D341Med (cell line): ENCODE measurements at regions not wholly inside any gene's neighbourhood (a gene's known extent, or its start where the extent isn't known, plus 50 kb on each side); places are given as distances from the start of the nearest gene placed in this dataset.
"Not testable (repeated sequence)": the region's sequence is repeated elsewhere in the genome, so short reads cannot be mapped to it uniquely, and the experiment has no call there.

Experiments
- DNase-seq: peaks from one replicate; pipeline ENCODE4 v3.0.0; 2012; ENCODE audit warnings: low spot score

GRCh38 chr3:102332205-102332604 is 102.6 kb upstream of the ZPLD1 start:
- no peak for DNase-seq

DNA sequence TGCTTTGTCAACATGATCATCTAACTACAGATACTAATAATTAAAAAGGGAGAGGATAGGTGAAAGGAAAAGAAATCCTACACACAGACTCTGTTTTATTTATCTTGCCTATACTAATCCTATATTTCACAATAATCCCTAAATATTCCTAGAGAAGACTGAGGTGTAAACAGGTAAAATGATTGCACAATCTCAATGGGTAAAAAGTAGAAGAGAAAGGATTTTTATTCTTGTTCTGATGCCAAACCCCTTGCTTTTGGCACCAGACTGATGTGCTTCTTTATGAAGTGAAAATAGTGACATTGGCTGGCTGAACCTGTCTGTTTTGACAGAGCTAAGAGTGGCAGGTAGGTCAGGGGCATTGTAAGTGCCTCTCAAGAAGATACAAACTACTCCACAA is 101.9 kb upstream of the ZPLD1 start:
- no peak for DNase-seq

DNA sequence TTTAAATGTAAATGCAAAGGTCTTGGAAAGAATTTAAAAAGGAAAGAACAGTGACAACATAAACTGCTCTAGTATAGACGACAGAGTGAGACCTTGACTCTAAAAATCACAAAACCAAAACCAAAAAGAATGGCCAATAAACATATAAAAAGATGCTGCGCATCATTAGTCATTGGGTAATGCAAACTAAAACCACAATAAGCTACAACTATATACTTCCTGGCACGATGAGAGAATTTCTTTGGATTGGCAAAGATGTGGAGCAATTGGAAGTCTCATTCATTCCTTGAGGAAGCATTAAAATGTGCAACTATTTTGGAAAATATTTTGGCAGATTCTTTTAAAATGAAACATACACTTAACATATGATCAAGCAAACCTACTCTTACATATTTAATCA is 98.7 kb upstream of the ZPLD1 start:
- no peak for DNase-seq

- no peak for DNase-seq
Observed at GRCh38 chr3:102339671-102340070, 95.1 kb upstream of the ZPLD1 start.

DNA sequence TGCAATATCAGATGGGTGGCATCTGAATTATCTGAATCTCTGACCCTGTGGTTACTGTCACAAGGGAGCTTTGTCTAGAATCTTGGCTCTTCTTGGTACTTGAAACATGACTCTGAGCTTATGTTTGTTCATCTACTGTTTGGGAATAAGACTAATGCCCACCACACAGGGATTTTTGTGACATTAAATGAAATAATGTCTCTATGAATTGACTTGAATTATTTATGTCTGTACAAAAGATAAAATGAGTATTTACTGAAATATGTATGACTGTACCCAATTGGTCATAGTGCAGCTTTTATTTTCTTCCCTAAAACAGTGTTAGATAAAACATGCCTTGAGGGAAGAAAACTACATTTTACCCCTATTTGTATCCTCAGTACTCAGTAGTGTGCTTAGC is 87.9 kb upstream of the ZPLD1 start:
- DNase-seq = no peak

DNA sequence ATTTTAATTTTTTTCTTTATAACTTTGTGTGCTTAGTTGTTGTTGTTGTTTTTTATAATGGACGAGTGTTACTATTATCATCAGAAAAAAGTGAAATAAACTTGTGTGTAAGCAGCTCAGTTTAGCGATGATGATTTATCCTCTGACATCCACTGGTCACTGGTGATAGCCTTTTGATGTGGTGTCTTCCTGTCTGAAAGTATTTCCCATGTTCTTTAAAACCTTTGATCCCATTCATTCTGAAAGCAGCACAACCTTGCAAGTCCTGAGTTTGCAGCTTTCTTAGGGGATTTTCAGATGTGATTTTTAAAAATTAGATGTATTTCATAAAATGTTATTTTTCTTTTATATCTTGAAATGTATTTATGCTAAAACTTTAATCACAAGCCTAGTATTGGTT is 85.9 kb upstream of the ZPLD1 start:
- no peak for DNase-seq

GRCh38 chr3:102353148-102353547 is 81.7 kb upstream of the ZPLD1 start:
- no peak for DNase-seq

DNA sequence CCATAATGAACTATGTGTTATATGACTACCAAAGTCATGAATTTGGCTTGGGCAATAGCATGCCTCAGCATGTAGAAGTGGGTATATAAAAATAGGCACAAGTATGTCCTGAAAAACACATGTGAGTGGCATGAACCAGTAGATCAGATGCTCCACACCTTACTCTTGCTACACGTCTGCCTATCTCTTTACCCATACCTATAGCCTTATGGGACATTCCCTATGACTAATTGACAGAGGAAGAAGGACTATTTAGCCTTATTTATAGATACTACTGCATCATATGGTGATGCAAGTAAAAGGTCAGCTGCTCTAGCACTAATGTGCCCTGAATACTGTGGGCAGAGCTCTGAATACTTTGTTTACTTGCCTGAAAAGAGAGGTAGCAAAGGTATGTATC is 81.0 kb upstream of the ZPLD1 start:
- DNase-seq = no peak

- no peak for DNase-seq
Observed at GRCh38 chr3:102354818-102355515, 79.8 kb upstream of the ZPLD1 start.

GRCh38 chr3:102356506-102356905 is 78.3 kb upstream of the ZPLD1 start:
- DNase-seq = no peak

GRCh38 chr3:102357313-102357712 is 77.5 kb upstream of the ZPLD1 start:
- DNase-seq = not testable (repeated sequence)

DNA sequence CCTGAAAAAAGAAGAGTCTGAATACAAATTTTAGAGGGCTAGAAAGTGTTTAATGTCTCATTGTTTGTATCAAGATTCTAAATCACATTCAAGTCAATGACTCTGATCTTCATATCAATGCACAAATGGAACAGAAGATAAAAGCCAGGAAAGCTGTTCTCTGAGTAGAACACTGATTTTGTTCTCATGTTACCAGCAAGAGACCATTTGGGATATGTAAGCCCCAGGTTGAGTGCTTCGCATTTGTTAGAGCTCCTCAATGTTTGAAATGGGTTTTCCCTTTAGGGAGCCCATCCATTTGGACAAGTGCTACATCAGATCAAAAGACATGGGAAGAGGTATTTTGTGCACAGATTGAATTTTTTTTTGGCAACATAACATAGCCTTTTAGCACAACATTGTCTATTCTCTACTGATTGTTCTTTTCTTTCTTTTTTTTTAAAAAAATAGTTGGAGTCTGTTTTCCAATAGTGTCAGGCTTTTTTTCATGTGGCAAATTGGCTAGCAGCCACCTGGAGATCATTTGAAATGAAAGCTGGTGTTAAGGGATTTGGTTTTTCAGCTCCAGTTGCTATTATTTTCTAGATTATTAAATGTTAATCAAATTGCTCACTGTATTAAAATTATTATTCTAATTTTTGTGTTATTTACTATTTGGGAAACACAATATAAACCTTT is 74.5 kb upstream of the ZPLD1 start:
- no peak for DNase-seq

- no peak for DNase-seq
Observed at GRCh38 chr3:102361101-102361500, 73.7 kb upstream of the ZPLD1 start.

- DNase-seq = not testable (repeated sequence)
Observed at GRCh38 chr3:102366116-102366515, 68.7 kb upstream of the ZPLD1 start.

DNA sequence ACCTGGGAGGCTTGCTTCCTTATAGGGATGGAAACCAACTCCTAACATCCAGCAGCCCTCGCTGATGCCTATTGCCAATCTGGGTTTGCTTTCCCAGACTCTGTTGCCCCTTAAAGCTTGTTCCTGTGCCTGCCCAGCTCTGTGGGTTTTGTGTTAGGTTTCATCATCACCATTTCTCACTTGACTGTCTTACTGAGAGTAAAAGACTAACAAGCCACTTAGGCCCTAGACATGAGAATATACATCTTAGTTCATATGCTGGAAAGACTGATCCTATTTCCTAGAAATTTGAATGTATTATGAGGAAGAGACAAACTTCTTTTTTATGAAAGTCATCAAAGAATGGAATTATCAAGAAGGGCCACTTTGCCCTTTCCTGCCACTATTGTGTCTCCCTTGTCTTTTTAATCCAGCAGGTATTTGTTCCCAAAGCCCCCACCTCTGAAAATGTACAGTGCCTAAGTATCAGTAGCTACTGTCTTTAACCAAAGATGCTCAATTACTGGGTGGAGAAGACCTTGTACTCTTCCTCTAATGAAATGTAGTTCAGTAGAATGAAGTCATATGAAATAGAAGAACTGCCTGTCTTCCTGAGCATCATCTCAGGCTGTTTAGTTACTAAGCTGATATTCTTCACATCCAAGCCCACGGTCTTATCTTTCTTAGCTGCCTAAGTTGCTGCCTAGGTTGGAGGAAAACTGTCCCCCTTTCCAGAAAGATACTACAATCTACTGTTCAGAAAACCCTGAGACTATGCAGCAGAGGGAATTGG is 59.8 kb upstream of the ZPLD1 start:
- DNase-seq = no peak

- peak; percentile 32 for DNase-seq
Observed at GRCh38 chr3:102378216-102378615, 56.6 kb upstream of the ZPLD1 start.

DNA sequence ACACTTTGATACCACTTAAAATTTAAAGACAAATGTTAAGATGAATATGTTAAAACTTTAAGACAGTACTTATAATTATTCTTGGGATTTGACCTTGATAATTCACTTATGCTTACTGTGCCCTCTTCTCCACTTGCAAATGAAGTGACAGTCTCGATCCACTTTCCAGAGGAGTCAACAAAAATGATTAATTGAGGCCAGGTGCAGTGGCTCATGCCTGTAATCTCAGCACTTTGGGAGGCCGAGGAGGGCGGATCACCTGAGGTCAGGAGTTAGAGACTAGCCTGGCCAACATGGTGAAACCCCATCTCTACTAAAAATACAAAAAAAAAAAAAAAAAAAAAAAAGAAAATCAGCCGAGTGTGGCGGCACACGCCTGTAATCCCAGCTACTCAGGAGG is 52.6 kb upstream of the ZPLD1 start:
- not testable (repeated sequence) for DNase-seq
